ENCODE measurements at regions not wholly inside any gene's neighbourhood (a gene's known extent, or its start where the extent isn't known, plus 50 kb on each side); places are given as distances from the start of the nearest gene placed in this dataset.

- Histone ChIP-seq H3K79me2 (ENCODE audit: insufficient read depth, low read length) (no peaks in the 10 kb centered on the region), H2AFZ (ENCODE audit: low read length) (no peak overlapping the region), H3K9me3 (ENCODE audit: low read length) (no peaks in the 10 kb centered on the region), H3K27ac (ENCODE audit: extremely low read length, insufficient read depth, low read length) (no peak overlapping the region), H3K4me1 (ENCODE audit: insufficient read depth, low read length) (no peaks in the 10 kb centered on the region), H3K27me3 (ENCODE audit: control insufficient read depth in 1 of 2, insufficient read depth in 2 of 2, low read length in 2 of 2) (no peaks in the 10 kb centered on the region), H4K20me1 (ENCODE audit: insufficient read depth, low read length) (no peaks in the 10 kb centered on the region), H3K4me3 (replicated peaks in 1 of 3; ENCODE audit: insufficient read depth in 1 of 3, low read depth in 2 of 3, low read length in 3 of 3) (no peak overlapping the region), H3K36me3 (replicated peaks in 1 of 2; ENCODE audit: control insufficient read depth in 1 of 2, insufficient read depth in 2 of 2, low read length in 2 of 2) (no peaks in the 10 kb centered on the region), H3K9ac (ENCODE audit: insufficient read depth, low read depth, low read length) (no peak overlapping the region), H3K4me2 (ENCODE audit: low read depth, low read length) (no peak overlapping the region; the same call in 1 of the 2 replicates)
- ATAC-seq (peak; percentile 32; the same call in 2 of the 3 replicates), FAIRE-seq (no peak), DNase-seq (ENCODE audit: low spot score) (peak; percentile 0)
- intact Hi-C loops (cut with micrococcal nuclease; ENCODE audit: unreplicated experiment) (no loop called here), in situ Hi-C loops (cut with HindIII; ENCODE audit: extremely low pct_ligation_motif_present, low pct_unique_long_range_greater_than_20kb) (no loop called here)
- TF ChIP-seq ETS1 (CRISPR knock-in tag; IDR thresholded peaks at IDR 0.05) (no peak), ZNF549 (CRISPR knock-in tag; IDR thresholded peaks at IDR 0.05) (no peak), ZNF556 (CRISPR knock-in tag; IDR thresholded peaks at IDR 0.05; ENCODE audit: borderline replicate concordance) (no peak), ZNF724P (CRISPR knock-in tag; IDR thresholded peaks at IDR 0.05; ENCODE audit: borderline replicate concordance) (no peak), UBTF (CRISPR knock-in tag; IDR thresholded peaks at IDR 0.05) (no peak), MTF2 (CRISPR knock-in tag; IDR thresholded peaks at IDR 0.05; ENCODE audit: borderline replicate concordance) (no peak), ZNF468 (CRISPR knock-in tag; IDR thresholded peaks at IDR 0.05) (no peak), ZNF484 (CRISPR knock-in tag; IDR thresholded peaks at IDR 0.05; ENCODE audit: borderline replicate concordance, low read depth) (no peak), ZNF333 (CRISPR knock-in tag; IDR thresholded peaks at IDR 0.05; ENCODE audit: borderline replicate concordance) (no peak), TARDBP (CRISPR knock-in tag; IDR thresholded peaks at IDR 0.05) (no peak), ZSCAN12 (CRISPR knock-in tag; IDR thresholded peaks at IDR 0.05) (no peak)
- ChIA-PET CTCF (ENCODE audit: low intra/inter-chr PET ratio, low total read pairs) (no interaction called here), POLR2A (no interaction called here)
- 0% methylated on average over 2 of the region's 2 CpGs for WGBS (ENCODE audit: low lambda C conversion rate)
- BruUV-seq (replicated peaks) = no TSS peak
Observed at GRCh38 chrX:87873347-87873941, 355.8 kb downstream of the KLHL4 start.

Data from HepG2 (cell line).